ENCODE measurements at regions not wholly inside any gene's neighbourhood (a gene's known extent, or its start where the extent isn't known, plus 50 kb on each side); places are given as distances from the start of the nearest gene placed in this dataset.

GRCh38 chr12:127249428-127249827 lies 1017.5 kb upstream of the TMEM132C start:
- Mint-ChIP-seq H3K9me3 (no peaks in the 10 kb centered on the region), H3K27ac (no peak overlapping the region)
- no peak for DNase-seq

GRCh38 chr12:127253797-127254327 lies 1013.1 kb upstream of the TMEM132C start:
- TF ChIP-seq CTCF (IDR thresholded peaks at IDR 0.05): no peak
- H3K27me3 Mint-ChIP-seq (ENCODE audit: insufficient read depth): no peaks in the 10 kb centered on the region
- DNase-seq: no peak
- H3K27ac Mint-ChIP-seq: no peak overlapping the region
- H3K4me3 Mint-ChIP-seq: no peak overlapping the region
- H3K9me3 Mint-ChIP-seq: peaks cover 5% of the 10 kb centered on the region; the same call in 1 of the 2 replicates
- peaks cover 12% of the 10 kb centered on the region for H3K36me3 Mint-ChIP-seq (ENCODE audit: low read depth)
- peaks cover 20% of the 10 kb centered on the region for H3K4me1 Mint-ChIP-seq (ENCODE audit: low read depth)

More at GRCh38 chr12:127249428-127249827, 1017.5 kb upstream of the TMEM132C start:
- H3K27me3 Mint-ChIP-seq (ENCODE audit: insufficient read depth): no peaks in the 10 kb centered on the region
- H3K36me3 Mint-ChIP-seq (ENCODE audit: low read depth): no peaks in the 10 kb centered on the region
- H3K4me3 Mint-ChIP-seq: no peak overlapping the region
- H3K4me1 Mint-ChIP-seq (ENCODE audit: low read depth): peaks cover 24% of the 10 kb centered on the region
- TF ChIP-seq CTCF (IDR thresholded peaks at IDR 0.05): no peak

GRCh38 chr12:127254420-127254955 lies 1012.5 kb upstream of the TMEM132C start:
- Mint-ChIP-seq H3K36me3 (ENCODE audit: low read depth) (peaks cover 13% of the 10 kb centered on the region), H3K4me3 (no peak overlapping the region), H3K27me3 (ENCODE audit: insufficient read depth) (no peaks in the 10 kb centered on the region), H3K9me3 (peaks cover 5% of the 10 kb centered on the region; the same call in 1 of the 2 replicates), H3K27ac (no peak overlapping the region), H3K4me1 (ENCODE audit: low read depth) (peaks cover 23% of the 10 kb centered on the region)
- no peak for TF ChIP-seq CTCF (IDR thresholded peaks at IDR 0.05)
- no peak for DNase-seq

GRCh38 chr12:127257366-127257935 lies 1009.5 kb upstream of the TMEM132C start:
- H3K27ac Mint-ChIP-seq: peak overlapping the region; percentile 69
- H3K4me3 Mint-ChIP-seq: no peak overlapping the region
- TF ChIP-seq CTCF (IDR thresholded peaks at IDR 0.05): no peak
- H3K9me3 Mint-ChIP-seq: peaks cover 5% of the 10 kb centered on the region; the same call in 1 of the 2 replicates
- H3K27me3 Mint-ChIP-seq (ENCODE audit: insufficient read depth): no peaks in the 10 kb centered on the region
- H3K36me3 Mint-ChIP-seq (ENCODE audit: low read depth): peaks cover 13% of the 10 kb centered on the region
- H3K4me1 Mint-ChIP-seq (ENCODE audit: low read depth): peaks cover 52% of the 10 kb centered on the region
- DNase-seq: peak; percentile 60

- Mint-ChIP-seq H3K36me3 (ENCODE audit: low read depth) (peaks cover 19% of the 10 kb centered on the region), H3K9me3 (peaks cover 5% of the 10 kb centered on the region; the same call in 1 of the 2 replicates), H3K4me3 (peak overlapping the region; percentile 48), H3K4me1 (ENCODE audit: low read depth) (peaks cover 72% of the 10 kb centered on the region), H3K27me3 (ENCODE audit: insufficient read depth) (no peaks in the 10 kb centered on the region), H3K27ac (peak overlapping the region; percentile 88)
- peak; percentile 84 for DNase-seq
- TF ChIP-seq CTCF (IDR thresholded peaks at IDR 0.05): no peak
Measured at GRCh38 chr12:127260531-127260930, 1006.4 kb upstream of the TMEM132C start.
